ENCODE measurements at regions not wholly inside any gene's neighbourhood (a gene's known extent, or its start where the extent isn't known, plus 50 kb on each side); places are given as distances from the start of the nearest gene placed in this dataset.

DNA sequence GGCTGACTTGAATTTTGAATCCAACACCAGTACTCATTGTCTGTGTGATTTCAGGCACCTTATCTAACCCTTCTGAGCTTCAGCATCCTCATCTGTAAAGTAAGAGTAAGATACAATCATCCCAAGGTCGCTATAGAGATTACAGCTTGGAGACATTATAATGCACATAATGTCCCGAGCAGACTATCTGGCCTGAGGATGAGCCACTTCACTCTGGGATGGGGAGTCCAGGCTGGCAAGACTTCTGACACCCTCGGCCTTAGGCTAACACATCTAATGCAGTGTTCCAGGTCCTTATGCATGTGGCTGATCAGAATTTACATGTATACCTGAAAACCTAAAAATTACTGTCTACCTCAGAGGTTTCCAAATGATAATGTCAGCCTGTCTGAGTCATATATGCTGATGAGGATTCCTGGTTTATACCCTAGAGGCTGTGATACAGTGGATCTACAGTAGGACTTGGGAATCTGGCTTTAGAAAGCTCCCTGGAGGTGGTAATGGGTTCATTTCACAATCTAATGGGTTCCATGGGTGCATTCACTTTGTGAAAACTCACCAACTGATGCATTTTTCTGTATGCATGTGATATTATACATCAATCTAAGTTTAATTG lies 229.0 kb upstream of the SLCO3A1 start:
- TF ChIP-seq, protein P1, sequence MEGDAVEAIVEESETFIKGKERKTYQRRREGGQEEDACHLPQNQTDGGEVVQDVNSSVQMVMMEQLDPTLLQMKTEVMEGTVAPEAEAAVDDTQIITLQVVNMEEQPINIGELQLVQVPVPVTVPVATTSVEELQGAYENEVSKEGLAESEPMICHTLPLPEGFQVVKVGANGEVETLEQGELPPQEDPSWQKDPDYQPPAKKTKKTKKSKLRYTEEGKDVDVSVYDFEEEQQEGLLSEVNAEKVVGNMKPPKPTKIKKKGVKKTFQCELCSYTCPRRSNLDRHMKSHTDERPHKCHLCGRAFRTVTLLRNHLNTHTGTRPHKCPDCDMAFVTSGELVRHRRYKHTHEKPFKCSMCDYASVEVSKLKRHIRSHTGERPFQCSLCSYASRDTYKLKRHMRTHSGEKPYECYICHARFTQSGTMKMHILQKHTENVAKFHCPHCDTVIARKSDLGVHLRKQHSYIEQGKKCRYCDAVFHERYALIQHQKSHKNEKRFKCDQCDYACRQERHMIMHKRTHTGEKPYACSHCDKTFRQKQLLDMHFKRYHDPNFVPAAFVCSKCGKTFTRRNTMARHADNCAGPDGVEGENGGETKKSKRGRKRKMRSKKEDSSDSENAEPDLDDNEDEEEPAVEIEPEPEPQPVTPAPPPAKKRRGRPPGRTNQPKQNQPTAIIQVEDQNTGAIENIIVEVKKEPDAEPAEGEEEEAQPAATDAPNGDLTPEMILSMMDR (IDR thresholded peaks at IDR 0.05) = no peak
- no peak for TF ChIP-seq POLR2A (IDR thresholded peaks at IDR 0.05)

Data from testis (tissue), 2 donors.